Natural killer cell treated with Interleukin-12 subunit alpha and Interleukin-12 subunit beta and Interleukin-15 and Interleukin-18, amount 100 ng/mL, for 72 hours (primary cell): ENCODE measurements at regions not wholly inside any gene's neighbourhood (a gene's known extent, or its start where the extent isn't known, plus 50 kb on each side); places are given as distances from the start of the nearest gene placed in this dataset.

ENCODE experiments used
- ATAC-seq, 2 donors: fragments of 150-1000 bp; cut with Tn5 transposase in 1 of 2; sonication (Bioruptor Pico), chemical (Tn5 transposase) in 1 of 2; 2 replicates each; pipeline ENCODE4 v1.10.0; 2021
- DNase-seq: peaks from one replicate; pipeline ENCODE4 v3.0.0; 2022; ENCODE audit warnings: low spot score
- H3K27ac Mint-ChIP-seq, 2 donors: 1 replicate in 1 of 2; 2 replicates in 1 of 2; pipeline ENCODE4 v1.8.0; 2022; ENCODE audit warnings: mixed read lengths in 2 of 2, mild to moderate bottlenecking in 1 of 2, moderate library complexity in 1 of 2
- H3K27me3 Mint-ChIP-seq, 2 donors: 1 replicate in 1 of 2; 2 replicates in 1 of 2; pipeline ENCODE4 v1.8.0; 2022; ENCODE audit warnings: mixed read lengths in 2 of 2
- H3K36me3 Mint-ChIP-seq: one replicate; pipeline ENCODE4 v1.8.0; 2022; ENCODE audit warnings: mixed read lengths
- H3K4me1 Mint-ChIP-seq, 2 donors: 1 replicate in 1 of 2; 2 replicates in 1 of 2; pipeline ENCODE4 v1.8.0; 2022; ENCODE audit warnings: low read depth in 2 of 2, mixed read lengths in 2 of 2, mild to moderate bottlenecking in 1 of 2
- H3K4me3 Mint-ChIP-seq: one replicate; pipeline ENCODE4 v1.8.0; 2022; ENCODE audit warnings: mixed read lengths
- H3K9me3 Mint-ChIP-seq: 2 replicates; pipeline ENCODE4 v1.8.0; 2022; ENCODE audit warnings: mixed read lengths

DNA sequence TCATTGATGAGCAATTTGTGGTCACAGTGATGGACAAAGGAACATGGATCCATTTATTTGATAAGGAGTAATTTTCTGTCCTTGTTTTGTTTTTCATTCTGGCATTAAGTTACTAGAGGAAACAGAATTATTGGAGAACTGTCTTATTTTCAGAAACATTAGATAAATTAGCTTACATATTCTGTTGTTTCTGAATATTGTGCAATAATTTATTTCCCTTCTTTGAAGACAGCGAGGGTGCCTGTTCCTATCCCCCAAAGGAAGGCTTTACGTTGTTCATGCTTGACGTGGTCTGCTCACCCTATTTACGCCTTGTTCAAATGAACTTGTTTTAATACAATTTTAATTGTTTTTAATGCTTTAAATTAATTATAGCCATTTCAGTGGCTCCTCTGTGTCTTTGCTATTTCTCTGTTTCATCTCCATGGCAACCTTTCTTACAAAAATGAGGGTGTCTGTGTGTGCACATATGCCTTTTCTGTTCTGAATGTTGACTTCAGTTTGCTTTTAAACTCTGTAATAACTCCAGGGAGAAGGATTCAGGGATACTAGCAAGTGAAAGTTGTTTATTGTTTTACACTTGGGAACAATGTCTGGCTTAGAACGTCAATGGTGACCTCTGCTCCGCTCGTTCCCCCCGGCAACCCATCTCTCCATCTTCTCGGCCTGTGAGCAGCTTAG is 138.3 kb upstream of the PLET1 start:
- no peak for ATAC-seq
- H3K4me1 Mint-ChIP-seq, result no peaks in the 10 kb centered on the region
- H3K36me3 Mint-ChIP-seq, result no peaks in the 10 kb centered on the region
- no peaks in the 10 kb centered on the region for H3K9me3 Mint-ChIP-seq
- H3K4me3 Mint-ChIP-seq, result no peak overlapping the region
- H3K27me3 Mint-ChIP-seq, result no peaks in the 10 kb centered on the region
- no peak overlapping the region for H3K27ac Mint-ChIP-seq
- DNase-seq, result no peak

DNA sequence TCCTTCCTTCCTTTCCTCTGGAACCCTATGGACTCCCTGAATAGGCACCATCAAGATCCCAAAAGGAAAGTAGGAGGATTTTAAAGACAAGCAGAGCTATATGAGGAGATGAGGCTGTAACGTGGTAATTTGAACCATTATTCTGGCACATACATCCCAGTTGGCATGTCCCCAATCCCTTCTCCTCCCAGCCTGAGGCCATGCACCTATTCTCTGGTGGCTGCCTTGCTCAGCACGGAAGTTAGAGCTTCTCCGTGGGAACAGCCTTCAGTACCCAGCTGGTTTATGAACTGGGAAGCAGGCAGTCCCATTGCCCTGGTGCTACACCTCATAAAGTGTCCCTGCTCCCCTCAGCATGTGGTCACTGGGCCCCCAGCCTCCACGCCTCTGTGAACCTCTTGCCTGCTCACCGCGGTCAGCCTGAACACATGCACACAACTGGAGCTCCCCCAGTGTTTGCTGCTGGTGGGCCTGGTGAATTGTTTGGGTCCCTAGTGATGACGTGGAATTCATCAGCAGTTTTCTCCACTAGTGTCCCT is 139.9 kb upstream of the PLET1 start:
- Mint-ChIP-seq H3K27me3 (no peaks in the 10 kb centered on the region), H3K4me3 (no peak overlapping the region), H3K9me3 (no peaks in the 10 kb centered on the region), H3K27ac (no peak overlapping the region), H3K36me3 (no peaks in the 10 kb centered on the region), H3K4me1 (no peaks in the 10 kb centered on the region)
- no peak for DNase-seq
- ATAC-seq, result no peak

DNA sequence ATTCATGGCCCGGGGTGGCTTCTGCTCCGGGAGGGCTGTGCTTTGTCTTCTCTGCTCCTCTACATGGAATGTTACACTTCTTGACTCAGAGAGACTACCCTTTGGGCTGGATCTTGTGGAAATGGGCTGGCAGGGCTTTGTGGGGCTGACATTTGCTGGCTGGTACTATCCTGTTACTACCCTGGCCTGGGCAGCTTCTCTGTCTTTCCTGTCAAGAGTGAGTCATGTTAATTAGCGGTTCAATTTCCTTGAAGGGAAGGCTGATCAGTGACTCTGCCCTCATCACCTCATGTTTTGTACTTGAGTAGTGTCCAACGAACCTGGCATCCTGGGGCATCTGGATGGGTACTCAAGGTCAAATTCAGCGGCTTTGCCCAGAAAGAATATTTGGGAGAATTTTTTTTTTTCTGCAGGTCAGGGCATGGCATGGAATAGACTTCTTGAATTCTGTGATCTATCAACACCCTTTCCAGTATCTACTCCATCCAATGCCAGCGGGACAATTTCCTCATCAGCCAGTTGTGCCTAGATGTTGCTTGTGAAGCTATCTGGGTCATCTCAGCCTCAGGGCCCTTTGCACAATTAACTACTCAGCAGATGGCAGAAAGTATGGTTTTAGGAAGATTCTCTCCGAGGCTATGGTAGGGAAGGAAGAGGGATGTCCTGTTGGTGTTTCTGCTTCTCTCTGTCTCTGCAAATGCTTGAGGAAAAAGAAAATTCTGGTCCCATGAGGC is 140.5 kb upstream of the PLET1 start:
- Mint-ChIP-seq H3K4me3 (no peak overlapping the region), H3K4me1 (no peaks in the 10 kb centered on the region), H3K36me3 (no peaks in the 10 kb centered on the region), H3K27ac (no peak overlapping the region), H3K27me3 (no peaks in the 10 kb centered on the region), H3K9me3 (no peaks in the 10 kb centered on the region)
- DNase-seq (no peak), ATAC-seq (no peak)

DNA sequence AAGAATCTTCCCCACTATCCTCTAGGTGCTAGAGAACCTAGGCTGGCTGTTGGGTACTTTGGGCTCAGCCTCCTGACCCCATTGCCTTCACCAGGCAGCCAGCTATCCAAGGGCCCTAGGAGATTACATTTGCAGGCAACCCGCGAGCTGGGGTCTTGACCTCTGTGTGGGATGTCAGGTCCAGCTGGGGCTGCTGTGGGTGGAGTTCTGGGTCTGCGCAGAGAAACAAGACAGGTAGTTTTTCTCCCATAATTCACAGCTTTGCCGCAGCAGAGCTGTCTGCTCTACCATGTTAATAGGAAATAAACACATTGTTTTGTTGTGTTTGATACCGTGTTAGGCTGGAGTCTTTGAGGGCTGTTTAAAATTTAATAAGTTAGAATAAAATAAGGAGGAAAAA is 142.8 kb upstream of the PLET1 start:
- Mint-ChIP-seq H3K9me3 (no peaks in the 10 kb centered on the region), H3K27me3 (peaks cover under 1% of the 10 kb centered on the region in 2 donors), H3K4me3 (no peak overlapping the region), H3K36me3 (no peaks in the 10 kb centered on the region), H3K27ac (no peak overlapping the region), H3K4me1 (no peaks in the 10 kb centered on the region)
- no peak for DNase-seq
- ATAC-seq, result no peak

DNA sequence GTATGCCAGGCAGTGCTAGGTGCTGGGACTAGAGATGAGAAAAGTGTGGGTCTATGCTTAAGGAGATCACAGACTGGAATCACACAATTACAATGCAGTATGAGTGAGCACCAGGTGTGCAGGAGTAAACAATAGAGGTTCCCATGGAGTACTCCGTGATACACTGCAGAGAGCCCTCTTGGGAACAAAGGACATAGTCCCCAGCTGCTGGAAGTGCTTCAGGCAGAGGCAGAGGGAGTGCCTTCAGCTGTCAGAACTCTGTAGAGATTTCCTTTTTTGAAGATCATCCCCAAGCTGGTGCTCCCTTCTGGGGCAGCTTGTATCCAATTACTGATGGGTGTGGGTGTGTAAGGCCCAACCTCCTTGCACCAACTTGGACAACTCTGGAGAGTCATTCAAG is 143.5 kb upstream of the PLET1 start:
- Mint-ChIP-seq H3K36me3 (no peaks in the 10 kb centered on the region), H3K27me3 (peaks cover 5 to 7% of the 10 kb centered on the region in 2 donors), H3K4me3 (no peak overlapping the region), H3K27ac (no peak overlapping the region), H3K9me3 (no peaks in the 10 kb centered on the region), H3K4me1 (no peaks in the 10 kb centered on the region)
- ATAC-seq, result peak in 1 of 2 donors; percentile 5
- DNase-seq, result no peak

DNA sequence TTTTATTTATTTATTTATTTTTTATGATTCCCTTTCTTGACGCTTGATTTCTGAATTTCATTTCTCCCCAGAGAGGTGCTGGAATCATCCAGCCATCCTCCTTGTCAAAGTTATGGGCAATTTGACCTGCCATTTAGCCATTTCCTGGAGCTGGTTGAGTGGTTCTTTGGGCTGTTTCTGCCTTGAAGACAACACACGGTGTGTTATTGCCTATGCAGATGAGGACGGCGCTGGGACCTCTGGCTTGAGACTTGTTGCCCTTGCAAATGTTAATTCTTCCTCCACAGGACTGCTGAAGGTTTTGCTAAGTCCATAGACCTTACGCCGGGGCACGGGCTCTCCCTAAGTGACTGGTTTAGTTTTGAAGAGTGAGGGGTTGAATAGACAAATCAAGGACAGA is 147.9 kb upstream of the PLET1 start:
- H3K27me3 Mint-ChIP-seq, result peaks cover 18 to 34% of the 10 kb centered on the region in 2 donors
- ATAC-seq (no peak), DNase-seq (no peak)
- H3K4me1 Mint-ChIP-seq, result peaks cover 0 to 5% of the 10 kb centered on the region in 2 donors
- H3K36me3 Mint-ChIP-seq, result no peaks in the 10 kb centered on the region
- H3K9me3 Mint-ChIP-seq, result peaks cover 6% of the 10 kb centered on the region
- no peak overlapping the region for H3K4me3 Mint-ChIP-seq
- H3K27ac Mint-ChIP-seq, result no peak overlapping the region

DNA sequence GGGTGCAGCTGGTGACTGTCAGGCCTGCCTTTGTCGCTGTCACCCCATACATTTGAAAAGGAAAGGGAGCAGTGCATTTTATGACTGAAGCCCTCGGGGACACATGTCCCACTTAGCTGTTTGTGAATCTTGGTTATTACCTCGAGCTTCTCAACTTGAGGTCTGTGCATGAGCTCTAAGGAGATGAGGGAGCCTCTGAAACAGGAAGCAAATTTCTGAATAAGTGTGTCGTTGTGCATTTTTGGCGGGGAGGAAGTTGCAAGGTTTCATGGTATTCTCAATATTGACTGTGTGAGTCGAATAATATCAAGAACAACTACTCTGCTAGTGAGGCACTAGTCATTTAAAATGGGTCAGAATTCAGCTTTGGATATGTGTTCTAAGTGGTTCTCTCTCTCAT is 149.7 kb upstream of the PLET1 start:
- peaks cover 25 to 45% of the 10 kb centered on the region in 2 donors for H3K27me3 Mint-ChIP-seq
- ATAC-seq (no peak), DNase-seq (no peak)
- peaks cover 0 to 5% of the 10 kb centered on the region in 2 donors for H3K4me1 Mint-ChIP-seq
- peaks cover 6% of the 10 kb centered on the region for H3K9me3 Mint-ChIP-seq
- H3K36me3 Mint-ChIP-seq, result no peaks in the 10 kb centered on the region
- H3K4me3 Mint-ChIP-seq, result no peak overlapping the region
- no peak overlapping the region for H3K27ac Mint-ChIP-seq

DNA sequence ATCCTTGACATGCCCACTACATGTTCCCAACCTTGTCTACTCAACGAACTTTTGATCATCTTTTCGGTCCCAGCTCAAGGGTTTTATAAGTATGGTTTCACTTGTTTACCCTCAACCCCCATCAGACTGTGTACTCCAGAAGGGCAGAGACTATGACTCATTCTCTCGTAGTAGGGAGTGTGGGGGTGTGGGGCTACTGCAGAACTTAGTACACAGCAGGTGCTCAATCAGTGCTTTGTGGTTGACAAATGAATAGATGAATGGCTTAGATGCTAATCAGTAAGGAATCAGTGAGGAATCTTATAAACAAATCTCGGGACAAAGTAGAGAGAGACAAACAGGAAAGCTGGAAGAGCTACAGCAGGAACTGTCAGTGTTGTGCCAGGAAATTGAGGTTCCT is 151.7 kb upstream of the PLET1 start:
- H3K27ac Mint-ChIP-seq, result no peak overlapping the region
- peaks cover 0 to 5% of the 10 kb centered on the region in 2 donors for H3K4me1 Mint-ChIP-seq
- no peak for ATAC-seq
- peaks cover 6% of the 10 kb centered on the region for H3K9me3 Mint-ChIP-seq
- no peak for DNase-seq
- peaks cover 31 to 54% of the 10 kb centered on the region in 2 donors for H3K27me3 Mint-ChIP-seq
- H3K4me3 Mint-ChIP-seq, result no peak overlapping the region
- no peaks in the 10 kb centered on the region for H3K36me3 Mint-ChIP-seq

DNA sequence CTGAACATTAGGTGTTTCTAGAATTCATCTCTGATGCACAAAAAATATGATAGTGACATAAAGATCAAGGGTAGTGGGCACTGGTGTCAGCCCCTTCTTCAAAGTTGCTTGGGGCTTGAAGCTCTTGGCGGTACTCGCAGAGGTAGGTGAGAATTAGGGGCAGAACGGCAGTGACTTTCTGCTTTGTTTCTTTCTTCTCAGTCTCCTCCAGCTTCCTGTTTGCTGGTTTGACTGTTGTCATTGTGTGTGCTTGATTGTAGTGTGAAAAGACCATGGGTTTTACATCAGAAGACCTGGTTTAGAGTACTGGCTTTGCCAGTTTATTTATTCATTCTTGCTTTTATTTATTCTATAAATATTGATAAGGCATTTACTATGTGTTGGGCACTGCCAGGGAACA is 156.7 kb upstream of the PLET1 start:
- Mint-ChIP-seq H3K4me1 (peaks cover 0 to 4% of the 10 kb centered on the region in 2 donors), H3K27ac (no peak overlapping the region), H3K9me3 (no peaks in the 10 kb centered on the region), H3K36me3 (no peaks in the 10 kb centered on the region), H3K4me3 (no peak overlapping the region), H3K27me3 (peaks cover 30 to 47% of the 10 kb centered on the region in 2 donors)
- DNase-seq (no peak), ATAC-seq (no peak)

DNA sequence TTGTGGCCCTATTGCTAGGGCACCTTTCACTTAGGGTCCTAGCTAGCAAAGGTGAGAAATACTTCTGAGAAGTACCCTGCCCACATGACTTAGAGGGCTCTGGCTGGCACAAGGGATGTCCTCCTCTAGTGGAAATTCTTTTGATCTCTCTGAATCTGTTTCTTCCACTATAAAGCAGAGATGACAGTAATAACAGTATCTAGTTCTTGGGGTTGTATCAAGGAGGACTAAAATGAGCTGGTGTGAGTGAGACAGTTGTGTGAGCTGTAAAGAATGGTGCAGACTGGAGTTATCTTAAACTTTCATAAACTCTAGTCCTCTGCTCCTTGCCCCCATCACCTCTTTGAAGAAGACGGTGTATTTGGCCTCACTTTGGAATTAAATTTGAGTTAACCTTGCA is 157.8 kb upstream of the PLET1 start:
- Mint-ChIP-seq H3K36me3 (no peaks in the 10 kb centered on the region), H3K9me3 (no peaks in the 10 kb centered on the region), H3K4me1 (peaks cover 0 to 4% of the 10 kb centered on the region in 2 donors), H3K27me3 (peaks cover 35 to 53% of the 10 kb centered on the region in 2 donors), H3K27ac (no peak overlapping the region), H3K4me3 (no peak overlapping the region)
- DNase-seq (no peak), ATAC-seq (no peak)

DNA sequence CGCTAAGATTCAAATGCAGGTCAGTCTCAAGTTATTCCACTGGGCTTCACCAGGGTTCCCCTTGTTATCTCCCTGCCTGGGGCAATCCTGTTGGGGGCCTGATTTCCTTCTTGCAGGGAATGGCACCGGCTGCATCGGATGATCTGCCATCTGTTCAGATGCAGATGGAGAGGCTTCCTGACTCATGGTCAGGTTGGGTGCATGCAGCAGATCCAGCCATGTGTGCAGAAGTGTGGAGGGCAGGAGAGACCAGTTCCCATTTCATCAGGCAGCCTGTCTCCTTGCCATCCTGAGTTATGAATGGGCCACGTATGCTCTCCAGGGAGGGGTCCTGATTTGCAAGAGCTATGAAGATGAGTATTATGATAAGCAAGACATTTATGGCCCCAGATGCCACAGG is 161.2 kb upstream of the PLET1 start:
- ATAC-seq, result no peak

DNA sequence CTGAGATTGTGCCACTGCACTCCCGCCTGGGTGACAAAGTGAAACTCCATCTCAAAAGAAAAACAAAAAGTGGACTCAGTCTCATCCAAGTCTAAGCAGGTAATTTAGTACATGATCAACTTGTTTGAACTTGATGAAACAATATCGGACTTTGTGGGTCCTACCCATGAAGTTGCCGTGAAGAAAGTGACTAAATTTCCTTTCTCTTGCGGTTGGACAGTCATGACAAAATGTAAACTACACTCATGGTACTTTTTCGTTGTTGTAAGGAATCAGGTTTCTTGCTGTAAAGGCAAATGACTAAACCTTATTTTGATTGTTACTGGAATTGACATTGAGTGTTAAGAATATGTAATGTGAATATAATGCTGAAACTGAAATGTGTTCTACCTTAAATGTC is 164.5 kb upstream of the PLET1 start:
- no peaks in the 10 kb centered on the region for H3K36me3 Mint-ChIP-seq
- no peaks in the 10 kb centered on the region for H3K9me3 Mint-ChIP-seq
- no peak overlapping the region for H3K27ac Mint-ChIP-seq
- H3K4me1 Mint-ChIP-seq, result no peaks in the 10 kb centered on the region
- peaks cover 21 to 34% of the 10 kb centered on the region in 2 donors for H3K27me3 Mint-ChIP-seq
- DNase-seq, result no peak
- no peak for ATAC-seq
- H3K4me3 Mint-ChIP-seq, result no peak overlapping the region

More for the DNA sequence above, 161.2 kb upstream of the PLET1 start:
- Mint-ChIP-seq H3K36me3 (no peaks in the 10 kb centered on the region), H3K9me3 (no peaks in the 10 kb centered on the region), H3K4me3 (no peak overlapping the region), H3K27me3 (peaks cover 24 to 43% of the 10 kb centered on the region in 2 donors), H3K4me1 (peaks cover 0 to 4% of the 10 kb centered on the region in 2 donors), H3K27ac (no peak overlapping the region)
- DNase-seq, result no peak

DNA sequence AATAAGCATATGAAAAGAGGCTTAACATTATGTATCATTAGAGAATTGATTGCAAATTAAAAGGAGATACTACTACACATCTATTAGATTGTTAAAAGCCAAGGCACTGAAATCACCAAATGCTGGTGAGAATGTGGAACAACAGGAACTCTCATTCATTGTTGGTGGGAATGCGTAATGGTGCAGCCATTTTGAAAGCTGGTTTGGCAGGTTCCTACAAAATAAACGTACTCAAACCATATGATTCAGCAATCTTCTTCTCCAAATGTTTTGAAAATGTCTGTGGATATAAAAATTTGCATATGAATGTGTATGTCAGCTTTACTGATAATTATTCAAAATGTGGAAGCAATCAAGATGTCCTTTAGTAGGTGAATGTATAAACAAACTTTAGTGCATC is 176.4 kb upstream of the PLET1 start:
- Mint-ChIP-seq H3K27ac (no peak overlapping the region), H3K4me1 (no peaks in the 10 kb centered on the region), H3K9me3 (peaks cover 13% of the 10 kb centered on the region), H3K4me3 (no peak overlapping the region), H3K36me3 (peaks cover 21% of the 10 kb centered on the region), H3K27me3 (peaks cover 20 to 51% of the 10 kb centered on the region in 2 donors)
- no peak for ATAC-seq
- no peak for DNase-seq

DNA sequence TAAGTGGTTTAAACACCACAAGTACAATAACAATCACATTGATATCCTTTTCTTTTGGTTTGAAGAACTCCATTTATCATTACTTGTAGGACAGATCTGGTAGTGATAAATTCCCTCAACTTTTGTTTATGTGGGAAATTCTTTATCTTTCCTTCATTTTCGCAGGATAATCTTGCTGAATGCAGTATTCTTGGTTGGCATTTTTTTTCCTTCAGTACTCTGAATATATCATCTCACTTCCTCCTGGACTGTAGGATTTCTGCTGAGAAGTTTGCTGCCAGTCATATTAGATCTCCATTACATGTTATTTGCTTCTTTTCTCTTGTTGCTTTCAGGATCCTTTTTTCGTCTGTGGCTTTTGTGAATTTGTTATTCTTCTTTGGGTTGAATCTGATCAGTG is 179.0 kb upstream of the PLET1 start:
- Mint-ChIP-seq H3K9me3 (peaks cover 10% of the 10 kb centered on the region), H3K27ac (no peak overlapping the region), H3K36me3 (peaks cover 16% of the 10 kb centered on the region), H3K4me3 (no peak overlapping the region), H3K4me1 (no peaks in the 10 kb centered on the region), H3K27me3 (peaks cover 21 to 46% of the 10 kb centered on the region in 2 donors)
- DNase-seq, result no peak
- ATAC-seq, result no peak
